ENCODE measurements at regions not wholly inside any gene's neighbourhood (a gene's known extent, or its start where the extent isn't known, plus 50 kb on each side); places are given as distances from the start of the nearest gene placed in this dataset.

- POLR2A ChIA-PET (ENCODE audit: unreplicated experiment) = no interaction called here
- Histone ChIP-seq H3K27ac (no peak overlapping the region), H3K79me2 (ENCODE audit: low read depth) (no peaks in the 10 kb centered on the region), H2AFZ (no peak overlapping the region), H3K27me3 (ENCODE audit: insufficient read depth, low read depth) (no peaks in the 10 kb centered on the region), H3F3A (ENCODE audit: insufficient read depth, low read depth) (no peaks in the 10 kb centered on the region), H3K9me3 (ENCODE audit: insufficient read depth, low read depth) (no peaks in the 10 kb centered on the region), H3K4me2 (no peak overlapping the region), H3K4me1 (replicated peaks; ENCODE audit: insufficient read depth) (peaks cover 11% of the 10 kb centered on the region), H3K4me3 (no peak overlapping the region), H4K20me1 (ENCODE audit: insufficient read depth) (no peaks in the 10 kb centered on the region), H3K9me2 (ENCODE audit: insufficient read depth) (no peaks in the 10 kb centered on the region), H3K36me3 (ENCODE audit: low read depth) (no peaks in the 10 kb centered on the region)
- CTCF ChIA-PET = no interaction called here
- no peak for DNase-seq
- TF ChIP-seq CTCF (conservative IDR thresholded peaks at IDR 0.05) = no peak
- no peak for TF ChIP-seq EZH2 (IDR thresholded peaks at IDR 0.05; ENCODE audit: low read depth)
- intact Hi-C loops (cut with micrococcal nuclease; ENCODE audit: unreplicated experiment) = no loop called here
- no TSS peak for BruUV-seq (replicated peaks)
These were observed 193.2 kb downstream of the IRS2 start for GRCh38 chr13:109593230-109593629.

- Histone ChIP-seq H3K27ac (no peak overlapping the region), H3K9me2 (ENCODE audit: insufficient read depth) (no peaks in the 10 kb centered on the region), H3K79me2 (ENCODE audit: low read depth) (no peaks in the 10 kb centered on the region), H3K27me3 (ENCODE audit: insufficient read depth, low read depth) (no peaks in the 10 kb centered on the region), H2AFZ (no peak overlapping the region), H3F3A (ENCODE audit: insufficient read depth, low read depth) (peaks cover 4% of the 10 kb centered on the region), H3K36me3 (ENCODE audit: low read depth) (no peaks in the 10 kb centered on the region), H4K20me1 (ENCODE audit: insufficient read depth) (no peaks in the 10 kb centered on the region), H3K4me2 (no peak overlapping the region), H3K4me3 (no peak overlapping the region), H3K9me3 (ENCODE audit: insufficient read depth, low read depth) (no peaks in the 10 kb centered on the region), H3K4me1 (replicated peaks; ENCODE audit: insufficient read depth) (peaks cover 15% of the 10 kb centered on the region)
- ChIA-PET CTCF (no interaction called here), POLR2A (ENCODE audit: unreplicated experiment) (no interaction called here)
- intact Hi-C loops (cut with micrococcal nuclease; ENCODE audit: unreplicated experiment) = no loop called here
- no peak for DNase-seq
- no TSS peak for BruUV-seq (replicated peaks)
- TF ChIP-seq CTCF (conservative IDR thresholded peaks at IDR 0.05) (no peak), EZH2 (IDR thresholded peaks at IDR 0.05; ENCODE audit: low read depth) (no peak)
These were observed 193.6 kb downstream of the IRS2 start for GRCh38 chr13:109592770-109593169.

- no peaks in the 10 kb centered on the region for H3K79me2 ChIP-seq (ENCODE audit: low read depth)
- H3K9me3 ChIP-seq (ENCODE audit: insufficient read depth, low read depth) = no peaks in the 10 kb centered on the region
- BruUV-seq (replicated peaks) = no TSS peak
- H2AFZ ChIP-seq = no peak overlapping the region; the same call in 1 of the 2 replicates
- intact Hi-C loops (cut with micrococcal nuclease; ENCODE audit: unreplicated experiment) = loop anchor here (5.0 kb wide), 1 partner anchor 315 kb away; no protein-coding TSS in a partner anchor
- peak overlapping the region; percentile 69 for H3K4me2 ChIP-seq
- no peak for DNase-seq
- H4K20me1 ChIP-seq (ENCODE audit: insufficient read depth) = no peaks in the 10 kb centered on the region
- peaks cover 14% of the 10 kb centered on the region for H3F3A ChIP-seq (ENCODE audit: insufficient read depth, low read depth)
- H3K27me3 ChIP-seq (ENCODE audit: insufficient read depth, low read depth) = no peaks in the 10 kb centered on the region
- TF ChIP-seq CTCF (conservative IDR thresholded peaks at IDR 0.05) (no peak), EZH2 (IDR thresholded peaks at IDR 0.05; ENCODE audit: low read depth) (no peak)
- CTCF ChIA-PET = no interaction called here
- peaks cover 46% of the 10 kb centered on the region for H3K4me1 ChIP-seq (replicated peaks; ENCODE audit: insufficient read depth)
- H3K27ac ChIP-seq = peak overlapping the region; percentile 87
- H3K9me2 ChIP-seq (ENCODE audit: insufficient read depth) = no peaks in the 10 kb centered on the region
- POLR2A ChIA-PET (ENCODE audit: unreplicated experiment) = no interaction called here
- H3K36me3 ChIP-seq (ENCODE audit: low read depth) = no peaks in the 10 kb centered on the region
- H3K4me3 ChIP-seq = no peak overlapping the region
These were observed 198.7 kb downstream of the IRS2 start for GRCh38 chr13:109587689-109588088.
